Nephron (organoid): ENCODE measurements at regions not wholly inside any gene's neighbourhood (a gene's known extent, or its start where the extent isn't known, plus 50 kb on each side); places are given as distances from the start of the nearest gene placed in this dataset.
"Not testable (repeated sequence)": the region's sequence is repeated elsewhere in the genome, so short reads cannot be mapped to it uniquely, and the experiment has no call there.

ENCODE experiments used
- H3K27ac Mint-ChIP-seq, 3 experiments: 2 replicates each; pipeline ENCODE4 v1.8.0; 2020; ENCODE audit warnings: mixed read lengths in 3 of 3, mild to moderate bottlenecking in 2 of 3, moderate library complexity in 1 of 3
- H3K27me3 Mint-ChIP-seq: 2 replicates; pipeline ENCODE4 v1.8.0; 2021; ENCODE audit warnings: low read depth, mild to moderate bottlenecking, moderate library complexity, mixed read lengths
- H3K36me3 Mint-ChIP-seq: 2 replicates; pipeline ENCODE4 v1.8.0; 2020; ENCODE audit warnings: low read depth, mixed read lengths
- H3K4me1 Mint-ChIP-seq: 2 replicates; pipeline ENCODE4 v1.8.0; 2020; ENCODE audit warnings: mixed read lengths
- H3K4me3 Mint-ChIP-seq, 3 experiments: 2 replicates each; pipeline ENCODE4 v1.8.0; 2020; ENCODE audit warnings: mild to moderate bottlenecking in 3 of 3, mixed read lengths in 3 of 3, moderate library complexity in 2 of 3
- H3K9me3 Mint-ChIP-seq: 2 replicates; pipeline ENCODE4 v1.8.0; 2020; ENCODE audit warnings: mixed read lengths
- TF ChIP-seq, protein P1 (sequence below), 3 experiments: fragments of 200-600 bp; sonication (generic); IDR thresholded peaks; one replicate each; pipeline ENCODE4 v1.5.0; 2021; ENCODE audit warnings: antibody characterized with exemption in 3 of 3; ENCODE audit not compliant: unreplicated experiment in 3 of 3

GRCh38 chr12:74752215-74752614 is 214.6 kb downstream of the ATXN7L3B start:
- Mint-ChIP-seq H3K4me3 (no peak overlapping the region), H3K36me3 (no peaks in the 10 kb centered on the region), H3K27me3 (no peaks in the 10 kb centered on the region), H3K4me1 (no peaks in the 10 kb centered on the region), H3K9me3 (peaks cover 2% of the 10 kb centered on the region), H3K27ac (peak overlapping the region in 1 of 3 experiments; percentile 57)
- TF ChIP-seq, protein P1, sequence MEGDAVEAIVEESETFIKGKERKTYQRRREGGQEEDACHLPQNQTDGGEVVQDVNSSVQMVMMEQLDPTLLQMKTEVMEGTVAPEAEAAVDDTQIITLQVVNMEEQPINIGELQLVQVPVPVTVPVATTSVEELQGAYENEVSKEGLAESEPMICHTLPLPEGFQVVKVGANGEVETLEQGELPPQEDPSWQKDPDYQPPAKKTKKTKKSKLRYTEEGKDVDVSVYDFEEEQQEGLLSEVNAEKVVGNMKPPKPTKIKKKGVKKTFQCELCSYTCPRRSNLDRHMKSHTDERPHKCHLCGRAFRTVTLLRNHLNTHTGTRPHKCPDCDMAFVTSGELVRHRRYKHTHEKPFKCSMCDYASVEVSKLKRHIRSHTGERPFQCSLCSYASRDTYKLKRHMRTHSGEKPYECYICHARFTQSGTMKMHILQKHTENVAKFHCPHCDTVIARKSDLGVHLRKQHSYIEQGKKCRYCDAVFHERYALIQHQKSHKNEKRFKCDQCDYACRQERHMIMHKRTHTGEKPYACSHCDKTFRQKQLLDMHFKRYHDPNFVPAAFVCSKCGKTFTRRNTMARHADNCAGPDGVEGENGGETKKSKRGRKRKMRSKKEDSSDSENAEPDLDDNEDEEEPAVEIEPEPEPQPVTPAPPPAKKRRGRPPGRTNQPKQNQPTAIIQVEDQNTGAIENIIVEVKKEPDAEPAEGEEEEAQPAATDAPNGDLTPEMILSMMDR (IDR thresholded peaks at IDR 0.05; ENCODE audit: unreplicated experiment in 3 of 3) = no peak

DNA sequence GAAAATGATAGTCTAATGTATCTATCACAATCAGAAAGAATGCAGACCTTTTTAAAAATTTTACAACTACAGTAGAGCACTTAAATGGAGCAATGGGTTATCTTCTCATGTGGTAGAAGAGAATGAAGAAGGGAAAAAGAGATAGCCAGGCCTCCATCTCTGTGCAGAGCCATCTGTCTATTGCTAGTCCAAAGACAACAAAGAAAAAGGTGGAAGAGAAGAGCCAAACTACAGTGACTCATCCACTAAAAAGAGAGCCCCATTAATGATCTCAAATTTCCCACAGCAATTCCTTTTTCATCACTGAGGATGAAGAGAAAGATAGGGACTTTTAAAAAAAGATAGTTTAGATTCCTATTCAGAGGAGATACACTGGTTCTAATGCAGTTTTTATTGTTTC is 232.9 kb downstream of the ATXN7L3B start:
- H3K27me3 Mint-ChIP-seq = no peaks in the 10 kb centered on the region
- no peaks in the 10 kb centered on the region for H3K36me3 Mint-ChIP-seq
- H3K4me1 Mint-ChIP-seq = no peaks in the 10 kb centered on the region
- H3K4me3 Mint-ChIP-seq = no peak overlapping the region
- TF ChIP-seq, protein P1 (IDR thresholded peaks at IDR 0.05; ENCODE audit: unreplicated experiment in 3 of 3) = no peak
- no peak overlapping the region for H3K27ac Mint-ChIP-seq
- H3K9me3 Mint-ChIP-seq = no peaks in the 10 kb centered on the region

DNA sequence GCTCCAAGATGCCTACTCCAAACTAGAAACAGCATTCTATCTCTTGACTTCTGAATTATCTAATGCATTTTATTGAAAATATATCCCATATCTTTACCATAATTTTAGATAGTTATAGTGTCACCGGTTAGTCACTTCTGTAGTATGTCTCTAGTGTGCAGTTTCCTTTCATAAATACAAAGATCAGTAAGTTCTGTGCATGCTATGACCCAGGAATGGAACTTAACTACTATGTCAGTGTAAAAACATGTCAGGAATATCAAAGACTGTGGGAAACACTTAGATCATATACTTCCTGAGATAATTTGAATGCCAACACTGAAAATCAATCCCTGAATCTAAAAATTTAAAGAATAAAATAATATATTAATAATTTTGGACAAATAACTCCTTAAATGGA is 237.6 kb downstream of the ATXN7L3B start:
- H3K4me3 Mint-ChIP-seq = no peak overlapping the region
- TF ChIP-seq, protein P1 (IDR thresholded peaks at IDR 0.05; ENCODE audit: unreplicated experiment in 3 of 3) = no peak
- no peaks in the 10 kb centered on the region for H3K9me3 Mint-ChIP-seq
- no peak overlapping the region for H3K27ac Mint-ChIP-seq
- H3K36me3 Mint-ChIP-seq = no peaks in the 10 kb centered on the region
- H3K27me3 Mint-ChIP-seq = no peaks in the 10 kb centered on the region
- H3K4me1 Mint-ChIP-seq = no peaks in the 10 kb centered on the region

DNA sequence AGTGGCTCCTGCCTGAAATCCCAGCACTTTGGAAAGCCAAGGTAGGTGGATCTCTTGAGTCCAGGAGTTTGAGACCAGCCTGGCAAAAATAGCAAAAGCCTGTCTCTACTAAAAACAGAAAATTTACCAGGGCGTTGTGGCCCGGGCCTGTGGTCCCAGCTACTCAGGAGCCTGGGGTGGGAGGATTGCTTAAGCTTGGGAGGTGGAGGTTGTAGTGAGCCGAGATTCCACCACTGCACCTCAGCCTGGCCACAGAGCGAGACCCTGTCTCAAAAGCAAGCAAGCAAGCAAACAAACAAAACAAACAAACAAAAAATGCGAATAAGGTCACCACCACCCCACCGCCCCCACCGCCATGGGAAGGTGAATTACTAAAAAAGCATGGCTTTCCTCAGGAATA is 238.7 kb downstream of the ATXN7L3B start:
- H3K4me3 Mint-ChIP-seq = no peak overlapping the region
- H3K36me3 Mint-ChIP-seq = no peaks in the 10 kb centered on the region
- TF ChIP-seq, protein P1 (IDR thresholded peaks at IDR 0.05; ENCODE audit: unreplicated experiment in 3 of 3) = no peak
- no peaks in the 10 kb centered on the region for H3K27me3 Mint-ChIP-seq
- H3K27ac Mint-ChIP-seq = no peak overlapping the region
- no peaks in the 10 kb centered on the region for H3K9me3 Mint-ChIP-seq
- H3K4me1 Mint-ChIP-seq = no peaks in the 10 kb centered on the region

GRCh38 chr12:74780182-74780849 is 242.7 kb downstream of the ATXN7L3B start:
- Mint-ChIP-seq H3K4me3 (no peak overlapping the region), H3K36me3 (no peaks in the 10 kb centered on the region), H3K9me3 (no peaks in the 10 kb centered on the region), H3K27ac (no peak overlapping the region), H3K4me1 (peaks cover 8% of the 10 kb centered on the region), H3K27me3 (no peaks in the 10 kb centered on the region)
- TF ChIP-seq, protein P1 (IDR thresholded peaks at IDR 0.05; ENCODE audit: unreplicated experiment in 3 of 3) = no peak

- H3K4me1 Mint-ChIP-seq, H3K4me3 Mint-ChIP-seq, H3K27ac Mint-ChIP-seq, H3K27me3 Mint-ChIP-seq, H3K36me3 Mint-ChIP-seq, H3K9me3 Mint-ChIP-seq: not testable (repeated sequence)
These were observed 243.2 kb downstream of the ATXN7L3B start for GRCh38 chr12:74780850-74781241.
